MM.1S (cell line): ENCODE measurements at regions not wholly inside any gene's neighbourhood (a gene's known extent, or its start where the extent isn't known, plus 50 kb on each side); places are given as distances from the start of the nearest gene placed in this dataset.
"Not testable (repeated sequence)": the region's sequence is repeated elsewhere in the genome, so short reads cannot be mapped to it uniquely, and the experiment has no call there.

Source experiments
- DNase-seq: peaks from one replicate; pipeline ENCODE4 v3.0.0-alpha.2; 2015
- H2AFZ ChIP-seq: fragments of 300-600 bp; sonication (generic); 2 replicates; pipeline ENCODE4 v1.6.0; 2016; ENCODE audit warnings: antibody characterized with exemption, low read length
- H3F3A ChIP-seq: fragments of 300-600 bp; sonication (generic); 2 replicates; pipeline ENCODE4 v1.6.1; 2016; ENCODE audit warnings: mild to moderate bottlenecking, antibody characterized with exemption, low read length, moderate library complexity, mixed read lengths; ENCODE audit not compliant: insufficient read depth
- H3K27ac ChIP-seq: fragments of 300-600 bp; sonication (generic); 2 replicates; pipeline ENCODE4 v1.5.1; 2016; ENCODE audit warnings: mild to moderate bottlenecking, low read length
- H3K27me3 ChIP-seq: fragments of 300-600 bp; sonication (generic); replicated peaks from 2 replicates; pipeline ENCODE4 v1.6.0; 2016; ENCODE audit warnings: low read length; ENCODE audit not compliant: insufficient read depth
- H3K36me3 ChIP-seq: fragments of 300-600 bp; sonication (generic); replicated peaks from 2 replicates; pipeline ENCODE4 v1.6.1; 2016; ENCODE audit warnings: mild to moderate bottlenecking, low read length, mixed read lengths; ENCODE audit not compliant: insufficient read depth
- H3K4me1 ChIP-seq: fragments of 300-600 bp; sonication (generic); 2 replicates; pipeline ENCODE4 v1.6.1; 2016; ENCODE audit warnings: low read length, mixed read lengths
- H3K4me2 ChIP-seq: fragments of 300-600 bp; sonication (generic); 2 replicates; pipeline ENCODE4 v1.6.0; 2016; ENCODE audit warnings: low read depth, low read length
- H3K4me3 ChIP-seq: fragments of 300-600 bp; sonication (generic); 2 replicates; pipeline ENCODE4 v1.5.1; 2016; ENCODE audit warnings: low read length, mixed read lengths
- H3K79me2 ChIP-seq: fragments of 300-600 bp; sonication (generic); 2 replicates; pipeline ENCODE4 v1.6.1; 2016; ENCODE audit warnings: mixed run types, low read length, mixed read lengths
- H3K9ac ChIP-seq: fragments of 300-600 bp; sonication (generic); 2 replicates; pipeline ENCODE4 v1.6.1; 2016; ENCODE audit warnings: low read length, mixed read lengths
- H3K9me2 ChIP-seq: fragments of 300-600 bp; sonication (generic); replicated peaks from 2 replicates; pipeline ENCODE4 v1.6.1; 2016; ENCODE audit warnings: mild to moderate bottlenecking, low read length, mixed read lengths; ENCODE audit not compliant: insufficient read depth
- H3K9me3 ChIP-seq: fragments of 300-600 bp; sonication (generic); replicated peaks from 2 replicates; pipeline ENCODE4 v1.6.1; 2016; ENCODE audit warnings: mild to moderate bottlenecking, low read length, mixed read lengths; ENCODE audit not compliant: insufficient read depth
- H4K20me1 ChIP-seq: fragments of 300-600 bp; sonication (generic); 2 replicates; pipeline ENCODE4 v1.6.1; 2016; ENCODE audit warnings: mild to moderate bottlenecking, low read length, moderate library complexity, mixed read lengths; ENCODE audit not compliant: insufficient read depth
- EZH2 ChIP-seq: fragments of 300-600 bp; sonication (generic); optimal IDR thresholded peaks from 2 replicates; pipeline ENCODE3; 2017; ENCODE audit warnings: low read depth, mild to moderate bottlenecking, antibody characterized with exemption, low read length, mixed read lengths
- EZH2phosphoT487 ChIP-seq: fragments of 300-600 bp; sonication (generic); IDR thresholded peaks from 2 replicates; pipeline ENCODE4 v1.6.1; 2018; ENCODE audit warnings: antibody characterized with exemption, low read length
- TF ChIP-seq, protein P1 (sequence below): fragments of 300-600 bp; sonication (generic); IDR thresholded peaks from 2 replicates; pipeline ENCODE4 v1.5.1; 2016; ENCODE audit warnings: antibody characterized with exemption, low read length, mixed read lengths

- TF ChIP-seq EZH2, result no peak
- TF ChIP-seq EZH2phosphoT487, result no peak
- TF ChIP-seq, protein P1, sequence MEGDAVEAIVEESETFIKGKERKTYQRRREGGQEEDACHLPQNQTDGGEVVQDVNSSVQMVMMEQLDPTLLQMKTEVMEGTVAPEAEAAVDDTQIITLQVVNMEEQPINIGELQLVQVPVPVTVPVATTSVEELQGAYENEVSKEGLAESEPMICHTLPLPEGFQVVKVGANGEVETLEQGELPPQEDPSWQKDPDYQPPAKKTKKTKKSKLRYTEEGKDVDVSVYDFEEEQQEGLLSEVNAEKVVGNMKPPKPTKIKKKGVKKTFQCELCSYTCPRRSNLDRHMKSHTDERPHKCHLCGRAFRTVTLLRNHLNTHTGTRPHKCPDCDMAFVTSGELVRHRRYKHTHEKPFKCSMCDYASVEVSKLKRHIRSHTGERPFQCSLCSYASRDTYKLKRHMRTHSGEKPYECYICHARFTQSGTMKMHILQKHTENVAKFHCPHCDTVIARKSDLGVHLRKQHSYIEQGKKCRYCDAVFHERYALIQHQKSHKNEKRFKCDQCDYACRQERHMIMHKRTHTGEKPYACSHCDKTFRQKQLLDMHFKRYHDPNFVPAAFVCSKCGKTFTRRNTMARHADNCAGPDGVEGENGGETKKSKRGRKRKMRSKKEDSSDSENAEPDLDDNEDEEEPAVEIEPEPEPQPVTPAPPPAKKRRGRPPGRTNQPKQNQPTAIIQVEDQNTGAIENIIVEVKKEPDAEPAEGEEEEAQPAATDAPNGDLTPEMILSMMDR, result no peak
- H3K36me3 ChIP-seq, result no peaks in the 10 kb centered on the region
- H3K9me3 ChIP-seq, result no peaks in the 10 kb centered on the region
These were observed 78.4 kb downstream of the NAPG start for GRCh38 chr18:10604182-10604581.

DNA sequence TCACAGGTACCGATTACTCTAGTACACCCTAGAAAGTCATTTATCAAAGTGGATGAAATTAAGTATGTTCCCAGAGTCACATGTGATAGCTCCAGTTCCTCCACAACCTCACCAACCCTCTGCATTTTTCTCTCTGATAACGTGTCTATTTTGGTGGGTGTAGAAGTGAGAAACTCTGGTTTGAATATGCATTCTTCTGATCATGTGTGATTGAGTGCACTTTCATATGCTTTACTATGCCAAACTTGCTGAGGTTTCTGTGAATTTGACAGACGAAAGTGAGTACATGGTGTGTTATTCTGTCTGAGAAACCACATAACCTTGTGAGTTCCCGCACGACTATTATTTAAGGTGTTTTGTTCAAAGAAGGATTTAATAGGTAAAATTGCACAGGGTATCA, 81.1 kb downstream of the NAPG start:
- H3K9me2 ChIP-seq, H3F3A ChIP-seq, H3K27me3 ChIP-seq, H3K4me1 ChIP-seq, H3K9me3 ChIP-seq, H2AFZ ChIP-seq, H4K20me1 ChIP-seq, H3K9ac ChIP-seq, H3K36me3 ChIP-seq, DNase-seq, H3K4me3 ChIP-seq, H3K27ac ChIP-seq, H3K79me2 ChIP-seq, H3K4me2 ChIP-seq: not testable (repeated sequence)

More at GRCh38 chr18:10604182-10604581, 78.4 kb downstream of the NAPG start:
- H3K79me2 ChIP-seq, result no peaks in the 10 kb centered on the region
- no peaks in the 10 kb centered on the region for H3K9me2 ChIP-seq
- no peak overlapping the region for H2AFZ ChIP-seq
- H3K27me3 ChIP-seq, result no peaks in the 10 kb centered on the region
- H3K4me2 ChIP-seq, result no peak overlapping the region
- no peak overlapping the region for H3K9ac ChIP-seq
- H4K20me1 ChIP-seq, result no peaks in the 10 kb centered on the region
- no peaks in the 10 kb centered on the region for H3F3A ChIP-seq
- H3K4me3 ChIP-seq, result no peak overlapping the region
- H3K4me1 ChIP-seq, result no peaks in the 10 kb centered on the region
- no peak for DNase-seq
- H3K27ac ChIP-seq, result no peak overlapping the region

GRCh38 chr18:10607332-10608248, 81.8 kb downstream of the NAPG start:
- H3K27ac ChIP-seq, result peak overlapping the region; percentile 23; the same call in 1 of the 2 replicates
- not testable (repeated sequence) for H3K4me3 ChIP-seq, H3K36me3 ChIP-seq, H3K79me2 ChIP-seq, H3K9me3 ChIP-seq, H3K9me2 ChIP-seq, H4K20me1 ChIP-seq, H3F3A ChIP-seq, H3K4me1 ChIP-seq, H2AFZ ChIP-seq, H3K27me3 ChIP-seq, H3K4me2 ChIP-seq, H3K9ac ChIP-seq, DNase-seq

DNA sequence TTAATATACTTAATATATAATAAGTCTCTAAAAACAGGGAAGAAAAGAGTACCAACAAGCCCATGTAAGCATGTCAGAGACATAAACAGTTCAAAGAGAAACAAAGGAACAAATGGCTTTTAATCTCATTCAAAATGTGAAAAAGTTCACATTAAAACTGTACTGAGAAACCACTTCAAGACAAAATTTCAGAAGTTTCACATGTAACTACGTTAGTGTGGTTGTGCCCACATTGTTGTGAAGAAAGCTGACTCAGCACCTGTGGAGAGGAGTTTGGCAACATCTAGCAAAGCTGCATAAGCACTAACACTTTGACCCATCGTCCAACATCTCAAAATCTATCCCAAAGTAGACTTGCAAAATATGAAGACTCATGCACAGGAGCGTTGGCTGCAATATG, 82.6 kb downstream of the NAPG start:
- not testable (repeated sequence) for H3K4me2 ChIP-seq, H3F3A ChIP-seq, H3K36me3 ChIP-seq, H3K9ac ChIP-seq, H2AFZ ChIP-seq, H3K4me3 ChIP-seq, H3K4me1 ChIP-seq, H3K9me2 ChIP-seq, H3K9me3 ChIP-seq, H4K20me1 ChIP-seq, H3K79me2 ChIP-seq, H3K27me3 ChIP-seq
- peak overlapping the region; percentile 23; the same call in 1 of the 2 replicates for H3K27ac ChIP-seq
- DNase-seq, result peak; percentile 33

- not testable (repeated sequence) for H2AFZ ChIP-seq, H3K36me3 ChIP-seq, DNase-seq, H3K9me3 ChIP-seq, H3K4me1 ChIP-seq, H3K79me2 ChIP-seq, H3K9me2 ChIP-seq, H3K27ac ChIP-seq, H3K9ac ChIP-seq, H3F3A ChIP-seq, H3K4me3 ChIP-seq, H3K4me2 ChIP-seq, H3K27me3 ChIP-seq, H4K20me1 ChIP-seq
These were observed 83.2 kb downstream of the NAPG start for GRCh38 chr18:10609046-10609445.

GRCh38 chr18:10613226-10613625, 87.4 kb downstream of the NAPG start:
- H3K9me2 ChIP-seq, result not testable (repeated sequence)

GRCh38 chr18:10616714-10617113, 90.9 kb downstream of the NAPG start:
- not testable (repeated sequence) for H3K4me3 ChIP-seq, H3K4me1 ChIP-seq, H3K9ac ChIP-seq, H3K9me3 ChIP-seq, DNase-seq, H2AFZ ChIP-seq, H3K79me2 ChIP-seq, H4K20me1 ChIP-seq, H3K27me3 ChIP-seq, H3K27ac ChIP-seq, H3K4me2 ChIP-seq, H3F3A ChIP-seq, H3K36me3 ChIP-seq, H3K9me2 ChIP-seq

More at GRCh38 chr18:10613226-10613625, 87.4 kb downstream of the NAPG start:
- H3K79me2 ChIP-seq, H3K9me3 ChIP-seq, H2AFZ ChIP-seq, H3K4me3 ChIP-seq, H3K27me3 ChIP-seq, H3K4me1 ChIP-seq, H3K36me3 ChIP-seq, DNase-seq, H3K9ac ChIP-seq, H3F3A ChIP-seq, H4K20me1 ChIP-seq, H3K4me2 ChIP-seq: not testable (repeated sequence)
- peak overlapping the region; percentile 48; the same call in 1 of the 2 replicates for H3K27ac ChIP-seq
